ENCODE measurements at regions not wholly inside any gene's neighbourhood (a gene's known extent, or its start where the extent isn't known, plus 50 kb on each side); places are given as distances from the start of the nearest gene placed in this dataset.

- Histone ChIP-seq H3K9ac (replicated peaks; ENCODE audit: extremely low read depth, insufficient read depth, low read length) (no peak overlapping the region), H2AFZ (ENCODE audit: low read depth, low read length) (no peak overlapping the region), H3K27ac (ENCODE audit: insufficient read depth, low read depth, low read length) (no peak overlapping the region), H3K4me2 (ENCODE audit: insufficient read depth, low read length) (no peak overlapping the region), H3K4me1 (ENCODE audit: control insufficient read depth, extremely low read depth, insufficient read depth, low read length) (no peaks in the 10 kb centered on the region), H3K36me3 (ENCODE audit: control insufficient read depth in 2 of 2, extremely low read depth in 1 of 2, insufficient read depth in 2 of 2, low read length in 2 of 2) (no peaks in the 10 kb centered on the region), H3K27me3 (ENCODE audit: control insufficient read depth in 2 of 2, insufficient read depth in 2 of 2, low read length in 2 of 2) (no peaks in the 10 kb centered on the region), H4K20me1 (replicated peaks; ENCODE audit: control insufficient read depth, extremely low read depth, insufficient read depth, low read length) (no peaks in the 10 kb centered on the region), H3K9me3 (replicated peaks; ENCODE audit: control insufficient read depth, insufficient read depth, low read length) (no peaks in the 10 kb centered on the region), H3K9me1 (replicated peaks; ENCODE audit: control insufficient read depth, extremely low read depth, insufficient read depth, low read length) (no peaks in the 10 kb centered on the region), H3K79me2 (ENCODE audit: control insufficient read depth, insufficient read depth, low read length) (no peaks in the 10 kb centered on the region), H3K4me3 (replicated peaks in 1 of 3; ENCODE audit: insufficient read depth in 1 of 3, low read depth in 1 of 3, low read length in 3 of 3) (no peak overlapping the region)
- no TSS peak for BruUV-seq (replicated peaks)
- ChIA-PET POLR2A (no interaction called here), CTCF (no interaction called here)
- dilution Hi-C loops (cut with MboI; ENCODE audit: extremely low pct_ligation_motif_present, low sequenced_read_pairs) (no loop called here), intact Hi-C loops (cut with micrococcal nuclease) (no loop called here)
- no peak for DNase-seq (ENCODE audit: low read depth, low spot score)
- TF ChIP-seq, protein P1, sequence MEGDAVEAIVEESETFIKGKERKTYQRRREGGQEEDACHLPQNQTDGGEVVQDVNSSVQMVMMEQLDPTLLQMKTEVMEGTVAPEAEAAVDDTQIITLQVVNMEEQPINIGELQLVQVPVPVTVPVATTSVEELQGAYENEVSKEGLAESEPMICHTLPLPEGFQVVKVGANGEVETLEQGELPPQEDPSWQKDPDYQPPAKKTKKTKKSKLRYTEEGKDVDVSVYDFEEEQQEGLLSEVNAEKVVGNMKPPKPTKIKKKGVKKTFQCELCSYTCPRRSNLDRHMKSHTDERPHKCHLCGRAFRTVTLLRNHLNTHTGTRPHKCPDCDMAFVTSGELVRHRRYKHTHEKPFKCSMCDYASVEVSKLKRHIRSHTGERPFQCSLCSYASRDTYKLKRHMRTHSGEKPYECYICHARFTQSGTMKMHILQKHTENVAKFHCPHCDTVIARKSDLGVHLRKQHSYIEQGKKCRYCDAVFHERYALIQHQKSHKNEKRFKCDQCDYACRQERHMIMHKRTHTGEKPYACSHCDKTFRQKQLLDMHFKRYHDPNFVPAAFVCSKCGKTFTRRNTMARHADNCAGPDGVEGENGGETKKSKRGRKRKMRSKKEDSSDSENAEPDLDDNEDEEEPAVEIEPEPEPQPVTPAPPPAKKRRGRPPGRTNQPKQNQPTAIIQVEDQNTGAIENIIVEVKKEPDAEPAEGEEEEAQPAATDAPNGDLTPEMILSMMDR (IDR thresholded peaks at IDR 0.05; ENCODE audit: extremely low read depth in 1 of 2, insufficient read depth in 1 of 2, low read depth in 1 of 2, low read length in 2 of 2), result no peak
- TF ChIP-seq FOS (IDR thresholded peaks at IDR 0.05; ENCODE audit: borderline replicate concordance, insufficient read depth, low read length) (no peak), EZH2 (IDR thresholded peaks at IDR 0.05; ENCODE audit: borderline replicate concordance, low read depth, low read length, severe bottlenecking) (no peak), POLR2AphosphoS5 (IDR thresholded peaks at IDR 0.05; ENCODE audit: insufficient read depth, low read depth, low read length) (no peak), MYC (IDR thresholded peaks at IDR 0.05; ENCODE audit: low read depth, low read length) (no peak), POLR2A (IDR thresholded peaks at IDR 0.05; ENCODE audit: low read depth, low read length) (no peak), GATA2 (IDR thresholded peaks at IDR 0.05; ENCODE audit: insufficient read depth, insufficient read length, low read depth, low read length) (no peak), JUN (IDR thresholded peaks at IDR 0.05; ENCODE audit: borderline replicate concordance, insufficient read depth, insufficient read length, low read depth) (no peak)
- TF ChIP-seq, protein P2, sequence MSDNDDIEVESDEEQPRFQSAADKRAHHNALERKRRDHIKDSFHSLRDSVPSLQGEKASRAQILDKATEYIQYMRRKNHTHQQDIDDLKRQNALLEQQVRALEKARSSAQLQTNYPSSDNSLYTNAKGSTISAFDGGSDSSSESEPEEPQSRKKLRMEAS (IDR thresholded peaks at IDR 0.05; ENCODE audit: insufficient read depth, insufficient read length), result no peak
- FAIRE-seq, result no peak
Measured at GRCh38 chr2:195603408-195603807, 53.6 kb upstream of the SLC39A10 start.

All from endothelial cell of umbilical vein (primary cell).